ENCODE measurements at regions not wholly inside any gene's neighbourhood (a gene's known extent, or its start where the extent isn't known, plus 50 kb on each side); places are given as distances from the start of the nearest gene placed in this dataset.

- no peaks in the 10 kb centered on the region for H3K36me3 ChIP-seq
- no peak overlapping the region for H3K4me3 ChIP-seq
- no peak for DNase-seq
- no peaks in the 10 kb centered on the region for H3K27me3 ChIP-seq
- WGBS, 5 donors, result 80 to 88% (median 83%) methylated on average over 3 of the region's 3 CpGs
- H3K4me1 ChIP-seq, result no peaks in the 10 kb centered on the region
- no peak overlapping the region for H3K27ac ChIP-seq
- peaks cover 0 to 18% (median 8%) of the 10 kb centered on the region in 4 donors for H3K9me3 ChIP-seq
- TF ChIP-seq POLR2A (IDR thresholded peaks at IDR 0.05) (no peak), EP300 (IDR thresholded peaks at IDR 0.05) (no peak), POLR2AphosphoS5 (IDR thresholded peaks at IDR 0.05) (no peak), CTCF (IDR thresholded peaks at IDR 0.05) (no peak)
- intact Hi-C loops (cut with DNase I; ENCODE audit: low total_unique reads), result no loop called here
Measured at GRCh38 chr3:134081211-134081610, 51.5 kb upstream of the SLCO2A1 start.

GRCh38 chr3:134080761-134081160 lies 51.0 kb upstream of the SLCO2A1 start:
- no peak overlapping the region for H3K27ac ChIP-seq
- TF ChIP-seq CTCF (IDR thresholded peaks at IDR 0.05), result no peak
- TF ChIP-seq POLR2AphosphoS5 (IDR thresholded peaks at IDR 0.05), result no peak
- TF ChIP-seq EP300 (IDR thresholded peaks at IDR 0.05), result no peak
- no peak for TF ChIP-seq POLR2A (IDR thresholded peaks at IDR 0.05)
- DNase-seq, result no peak
- H3K27me3 ChIP-seq, result no peaks in the 10 kb centered on the region
- H3K9me3 ChIP-seq, result peaks cover 0 to 18% (median 8%) of the 10 kb centered on the region in 4 donors
- H3K4me1 ChIP-seq, result no peaks in the 10 kb centered on the region
- H3K4me3 ChIP-seq, result no peak overlapping the region
- intact Hi-C loops (cut with DNase I; ENCODE audit: low total_unique reads), result no loop called here
- no peaks in the 10 kb centered on the region for H3K36me3 ChIP-seq

- H3K27ac ChIP-seq, result no peak overlapping the region
- intact Hi-C loops (cut with DNase I; ENCODE audit: low total_unique reads), result no loop called here
- TF ChIP-seq POLR2A (IDR thresholded peaks at IDR 0.05) (no peak), POLR2AphosphoS5 (IDR thresholded peaks at IDR 0.05) (no peak), CTCF (IDR thresholded peaks at IDR 0.05) (no peak), EP300 (IDR thresholded peaks at IDR 0.05) (no peak)
- no peaks in the 10 kb centered on the region for H3K4me1 ChIP-seq
- DNase-seq, result no peak
- no peak overlapping the region for H3K4me3 ChIP-seq
- H3K9me3 ChIP-seq, result peaks cover 0 to 18% (median 8%) of the 10 kb centered on the region in 4 donors
- no peaks in the 10 kb centered on the region for H3K36me3 ChIP-seq
- H3K27me3 ChIP-seq, result no peaks in the 10 kb centered on the region
Measured at GRCh38 chr3:134079761-134080160, 50.0 kb upstream of the SLCO2A1 start.

All from stomach (tissue), 8 donors.